Osteoblast (primary cell): ENCODE measurements at regions not wholly inside any gene's neighbourhood (a gene's known extent, or its start where the extent isn't known, plus 50 kb on each side); places are given as distances from the start of the nearest gene placed in this dataset.

ENCODE experiments used
- DNase-seq: peaks from one replicate; pipeline ENCODE4 v3.0.0; 2011; ENCODE audit warnings: low spot score, mixed read lengths; ENCODE audit not compliant: insufficient read length; ENCODE audit errors: missing footprints
- H2AFZ ChIP-seq: 2 replicates; pipeline ENCODE4 v1.6.0; 2011; ENCODE audit warnings: mild to moderate bottlenecking, low read length
- H3K27ac ChIP-seq: 2 replicates; pipeline ENCODE4 v1.5.1; 2011; ENCODE audit warnings: mild to moderate bottlenecking, low read depth, low read length, moderate library complexity
- H3K27me3 ChIP-seq: 2 replicates; pipeline ENCODE4 v1.6.0; 2012; ENCODE audit warnings: mild to moderate bottlenecking, control low read depth, inconsistent platforms, low read length, moderate library complexity; ENCODE audit not compliant: insufficient read depth
- H3K36me3 ChIP-seq: 2 replicates; pipeline ENCODE4 v1.5.1; 2011; ENCODE audit warnings: mild to moderate bottlenecking, low read length, control low read depth, moderate library complexity; ENCODE audit not compliant: insufficient read depth
- H3K4me1 ChIP-seq: 2 replicates; pipeline ENCODE4 v1.5.1; 2011; ENCODE audit warnings: mild to moderate bottlenecking, low read length, control low read depth, moderate library complexity; ENCODE audit not compliant: insufficient read depth
- H3K4me2 ChIP-seq: 2 replicates; pipeline ENCODE4 v1.6.0; 2011; ENCODE audit warnings: mild to moderate bottlenecking, low read length; ENCODE audit not compliant: insufficient read depth
- H3K4me3 ChIP-seq: fragments of 200-600 bp; sonication (generic); 3 replicates; pipeline ENCODE4 v1.5.1; 2012; ENCODE audit warnings: mild to moderate bottlenecking, low read length, inconsistent platforms; ENCODE audit not compliant: insufficient read depth
- H3K79me2 ChIP-seq: 2 replicates; pipeline ENCODE4 v1.6.0; 2012; ENCODE audit warnings: mild to moderate bottlenecking, low read length, control low read depth, inconsistent platforms; ENCODE audit not compliant: insufficient read depth
- H3K9me3 ChIP-seq: 2 replicates; pipeline ENCODE4 v1.5.1; 2011; ENCODE audit warnings: low read depth, low read length, control low read depth
- H4K20me1 ChIP-seq: 2 replicates; pipeline ENCODE4 v1.6.0; 2012; ENCODE audit warnings: mild to moderate bottlenecking, low read length, control low read depth; ENCODE audit not compliant: insufficient read depth
- TF ChIP-seq, protein P1 (sequence below): IDR thresholded peaks from 2 replicates; pipeline ENCODE4 v1.5.1; 2011; ENCODE audit warnings: mild to moderate bottlenecking, low read depth, low read length, moderate library complexity; ENCODE audit errors: extremely low read depth

DNA sequence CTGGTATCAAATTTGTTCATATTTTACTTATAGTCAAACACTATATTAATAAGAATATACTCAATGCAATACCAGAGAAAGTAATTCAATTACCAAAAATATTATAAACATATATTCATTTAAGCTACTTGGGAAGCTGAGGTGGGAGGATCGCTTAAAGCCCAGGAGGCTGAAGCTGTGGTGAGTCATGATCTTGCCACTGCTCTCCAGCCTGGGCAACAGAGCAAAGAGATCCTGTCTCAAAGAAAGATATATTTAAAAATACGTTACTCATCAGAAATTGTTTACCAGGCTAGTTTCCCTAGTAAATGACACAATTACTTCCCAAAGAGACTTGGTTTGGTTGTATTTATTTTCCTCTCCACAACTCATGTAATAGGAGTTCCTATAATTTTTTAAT, 433.6 kb downstream of the GASK1B start:
- no peaks in the 10 kb centered on the region for H3K79me2 ChIP-seq
- H4K20me1 ChIP-seq = no peaks in the 10 kb centered on the region
- no peaks in the 10 kb centered on the region for H3K9me3 ChIP-seq
- H3K4me2 ChIP-seq = no peak overlapping the region
- no peak for DNase-seq
- no peaks in the 10 kb centered on the region for H3K36me3 ChIP-seq
- no peak overlapping the region for H3K27ac ChIP-seq
- no peak overlapping the region for H2AFZ ChIP-seq
- H3K4me1 ChIP-seq = no peaks in the 10 kb centered on the region
- TF ChIP-seq, protein P1, sequence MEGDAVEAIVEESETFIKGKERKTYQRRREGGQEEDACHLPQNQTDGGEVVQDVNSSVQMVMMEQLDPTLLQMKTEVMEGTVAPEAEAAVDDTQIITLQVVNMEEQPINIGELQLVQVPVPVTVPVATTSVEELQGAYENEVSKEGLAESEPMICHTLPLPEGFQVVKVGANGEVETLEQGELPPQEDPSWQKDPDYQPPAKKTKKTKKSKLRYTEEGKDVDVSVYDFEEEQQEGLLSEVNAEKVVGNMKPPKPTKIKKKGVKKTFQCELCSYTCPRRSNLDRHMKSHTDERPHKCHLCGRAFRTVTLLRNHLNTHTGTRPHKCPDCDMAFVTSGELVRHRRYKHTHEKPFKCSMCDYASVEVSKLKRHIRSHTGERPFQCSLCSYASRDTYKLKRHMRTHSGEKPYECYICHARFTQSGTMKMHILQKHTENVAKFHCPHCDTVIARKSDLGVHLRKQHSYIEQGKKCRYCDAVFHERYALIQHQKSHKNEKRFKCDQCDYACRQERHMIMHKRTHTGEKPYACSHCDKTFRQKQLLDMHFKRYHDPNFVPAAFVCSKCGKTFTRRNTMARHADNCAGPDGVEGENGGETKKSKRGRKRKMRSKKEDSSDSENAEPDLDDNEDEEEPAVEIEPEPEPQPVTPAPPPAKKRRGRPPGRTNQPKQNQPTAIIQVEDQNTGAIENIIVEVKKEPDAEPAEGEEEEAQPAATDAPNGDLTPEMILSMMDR = no peak
- H3K4me3 ChIP-seq = no peak overlapping the region
- H3K27me3 ChIP-seq = no peaks in the 10 kb centered on the region

DNA sequence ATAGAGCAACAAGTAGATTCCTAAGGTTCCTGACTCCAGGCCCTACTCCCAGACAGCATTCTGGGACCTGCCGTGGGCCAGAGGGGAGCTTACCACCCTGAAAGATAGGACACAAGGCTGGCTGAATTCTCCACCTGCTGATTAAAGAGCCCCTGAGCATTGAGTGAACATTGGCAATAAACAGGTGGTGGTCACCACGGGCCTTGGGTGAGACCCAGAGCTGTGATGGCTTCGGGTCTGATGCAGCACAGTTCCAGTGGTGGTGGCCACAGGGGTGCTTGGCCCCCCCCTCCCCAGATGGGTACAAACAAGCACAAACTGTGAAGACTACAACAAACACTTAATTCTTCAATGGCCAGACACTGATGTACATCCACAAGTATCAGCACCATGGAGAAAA, 444.6 kb downstream of the GASK1B start:
- no peak overlapping the region for H3K4me3 ChIP-seq
- H3K9me3 ChIP-seq = no peaks in the 10 kb centered on the region
- no peaks in the 10 kb centered on the region for H3K4me1 ChIP-seq
- no peaks in the 10 kb centered on the region for H3K27me3 ChIP-seq
- H4K20me1 ChIP-seq = no peaks in the 10 kb centered on the region
- DNase-seq = no peak
- TF ChIP-seq, protein P1 = no peak
- no peak overlapping the region for H3K4me2 ChIP-seq
- no peaks in the 10 kb centered on the region for H3K36me3 ChIP-seq
- H2AFZ ChIP-seq = no peak overlapping the region
- H3K27ac ChIP-seq = no peak overlapping the region
- no peaks in the 10 kb centered on the region for H3K79me2 ChIP-seq

DNA sequence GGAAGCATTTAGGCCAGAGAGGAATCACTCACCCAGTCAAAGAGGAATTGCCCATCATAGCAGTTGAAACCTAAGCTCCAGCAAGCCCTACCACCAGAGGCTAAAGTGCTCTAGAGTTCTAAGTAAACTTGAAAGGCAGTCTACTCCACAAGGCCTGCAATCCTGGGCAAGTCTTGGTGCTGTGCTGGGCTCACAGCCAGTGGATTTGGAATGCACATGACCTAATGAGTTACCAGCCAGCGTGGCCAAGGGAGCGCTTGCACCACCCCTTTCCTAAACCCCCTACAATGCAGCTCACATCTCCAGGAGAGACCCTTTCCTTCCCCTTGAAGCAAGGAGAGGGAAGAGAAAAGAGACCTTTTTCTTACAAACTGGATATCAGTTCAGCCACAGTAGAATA, 445.7 kb downstream of the GASK1B start:
- no peaks in the 10 kb centered on the region for H3K9me3 ChIP-seq
- H3K27ac ChIP-seq = no peak overlapping the region
- no peak for DNase-seq
- H4K20me1 ChIP-seq = no peaks in the 10 kb centered on the region
- no peak overlapping the region for H3K4me3 ChIP-seq
- no peaks in the 10 kb centered on the region for H3K27me3 ChIP-seq
- no peak overlapping the region for H3K4me2 ChIP-seq
- no peak overlapping the region for H2AFZ ChIP-seq
- H3K4me1 ChIP-seq = no peaks in the 10 kb centered on the region
- H3K79me2 ChIP-seq = no peaks in the 10 kb centered on the region
- H3K36me3 ChIP-seq = no peaks in the 10 kb centered on the region
- TF ChIP-seq, protein P1 = no peak

DNA sequence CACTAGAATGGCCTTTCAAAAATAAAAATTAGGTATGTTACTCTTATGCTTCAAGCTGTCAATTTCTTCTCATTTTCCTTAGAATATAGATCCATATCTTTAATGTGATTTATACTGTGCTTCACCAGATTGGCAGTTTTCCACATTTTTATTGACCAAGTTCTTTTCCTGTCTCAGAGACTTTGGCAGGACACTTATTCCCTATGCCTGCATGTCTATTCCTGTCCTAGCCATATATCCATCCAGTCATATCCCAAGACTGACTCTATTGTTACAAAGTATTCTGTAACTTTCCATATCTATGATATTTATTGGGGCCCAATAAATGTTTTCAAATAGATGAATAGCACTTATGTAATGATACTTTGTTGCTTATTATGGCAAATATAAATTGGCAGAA, 450.7 kb downstream of the GASK1B start:
- H3K79me2 ChIP-seq = no peaks in the 10 kb centered on the region
- H3K27me3 ChIP-seq = no peaks in the 10 kb centered on the region
- no peak overlapping the region for H3K4me3 ChIP-seq
- H3K27ac ChIP-seq = no peak overlapping the region
- H3K4me2 ChIP-seq = no peak overlapping the region
- no peaks in the 10 kb centered on the region for H4K20me1 ChIP-seq
- no peaks in the 10 kb centered on the region for H3K36me3 ChIP-seq
- H3K4me1 ChIP-seq = no peaks in the 10 kb centered on the region
- H2AFZ ChIP-seq = no peak overlapping the region
- DNase-seq = no peak
- TF ChIP-seq, protein P1 = no peak
- H3K9me3 ChIP-seq = no peaks in the 10 kb centered on the region
